HepG2 (cell line): ENCODE measurements at regions not wholly inside any gene's neighbourhood (a gene's known extent, or its start where the extent isn't known, plus 50 kb on each side); places are given as distances from the start of the nearest gene placed in this dataset.
A peak's percentile ranks its signal among the peaks of the same experiment; 100 is the strongest.

Source experiments
- ATAC-seq: fragments of 200-7000 bp; cut with Tn5 transposase; 3 replicates; pipeline ENCODE4 v1.9.1; 2020; ENCODE audit warnings: mild to moderate bottlenecking, moderate library complexity
- BruUV-seq: library from RNA; stranded (reverse); fragments of 400-500 nt; replicated peaks from 2 replicates; lab custom pipeline; 2021; lab: Mats Ljungman, UMichigan
- CTCF ChIA-PET: fragments of 300-600 bp; formaldehyde crosslinking; extraction: SDS; loops from one replicate; lab custom pipeline; 2021; ENCODE audit warnings: low total read pairs, inconsistent platforms, low intra/inter-chr PET ratio; lab: Yijun Ruan, JAX
- POLR2A ChIA-PET: fragments of 350-600 bp; sonication (Branson Sonifier 250); formaldehyde crosslinking; loops from one replicate; lab custom pipeline; 2020; ENCODE audit warnings: antibody characterized with exemption, inconsistent platforms; lab: Yijun Ruan, JAX
- DNase-seq: peaks from one replicate; pipeline ENCODE4 v3.0.0-alpha.2; 2015; ENCODE audit warnings: low spot score
- FAIRE-seq: peaks from 3 replicates; lab custom pipeline; 2011; peaks lifted over from hg19 to GRCh38; lab: Jason Lieb, UNC
- H2AFZ ChIP-seq: one replicate; pipeline ENCODE4 v1.6.1; 2011; ENCODE audit warnings: low read length, inconsistent platforms
- H3K27ac ChIP-seq: fragments of 300-600 bp; 3 replicates; pipeline ENCODE4 v1.8.0; 2011; ENCODE audit warnings: mixed run types, mild to moderate bottlenecking, mixed read lengths, low read length, inconsistent platforms; ENCODE audit not compliant: insufficient read depth; ENCODE audit errors: extremely low read length
- H3K27me3 ChIP-seq, 2 experiments: fragments of 200-600 bp in 1 of 2; 2 replicates in 1 of 2; 3 replicates in 1 of 2; pipeline versions ENCODE4 v1.6.0 to v1.8.0; 2011; ENCODE audit warnings: low read length in 2 of 2, mild to moderate bottlenecking in 2 of 2, moderate library complexity in 2 of 2, inconsistent platforms in 1 of 2; ENCODE audit not compliant: insufficient read depth in 2 of 2, control insufficient read depth in 1 of 2
- H3K36me3 ChIP-seq, 2 experiments: fragments of 200-600 bp in 1 of 2; replicated peaks in 1 of 2; 2 replicates in 1 of 2; 3 replicates in 1 of 2; pipeline versions ENCODE4 v1.5.1 to v1.8.0; 2011; ENCODE audit warnings: low read length in 2 of 2, inconsistent platforms in 1 of 2; ENCODE audit not compliant: insufficient read depth in 2 of 2, control insufficient read depth in 1 of 2
- H3K4me1 ChIP-seq: 2 replicates; pipeline ENCODE4 v1.5.1; 2012; ENCODE audit warnings: low read length, inconsistent platforms; ENCODE audit not compliant: insufficient read depth
- H3K4me2 ChIP-seq: 2 replicates; pipeline ENCODE4 v1.6.0; 2011; ENCODE audit warnings: low read depth, low read length, inconsistent platforms
- H3K4me3 ChIP-seq, 3 experiments: fragments of 200-600 bp in 1 of 3; sonication (generic), shearing (Covaris generic) in 1 of 3; replicated peaks in 1 of 3; 2 replicates each; pipeline ENCODE4 v1.5.1; 2011 to 2016; ENCODE audit warnings: low read length in 3 of 3, inconsistent platforms in 2 of 3, low read depth in 2 of 3, mild to moderate bottlenecking in 2 of 3, control low read depth in 1 of 3, mixed read lengths in 1 of 3; ENCODE audit not compliant: insufficient read depth in 1 of 3
- H3K79me2 ChIP-seq: one replicate; pipeline ENCODE4 v1.6.1; 2011; ENCODE audit warnings: low read length, inconsistent platforms; ENCODE audit not compliant: insufficient read depth
- H3K9ac ChIP-seq: 2 replicates; pipeline ENCODE4 v1.6.0; 2011; ENCODE audit warnings: mild to moderate bottlenecking, low read depth, low read length, inconsistent platforms; ENCODE audit not compliant: insufficient read depth
- H3K9me3 ChIP-seq: 2 replicates; pipeline ENCODE4 v1.5.1; 2012; ENCODE audit warnings: mild to moderate bottlenecking, low read length
- H4K20me1 ChIP-seq: 2 replicates; pipeline ENCODE4 v1.6.0; 2011; ENCODE audit warnings: inconsistent platforms, mild to moderate bottlenecking, low read length, moderate library complexity; ENCODE audit not compliant: insufficient read depth
- ATF1 ChIP-seq: IDR thresholded peaks from 2 replicates; pipeline ENCODE4 v1.6.1; 2016; ENCODE audit warnings: mild to moderate bottlenecking, control low read depth
- CSRNP2 ChIP-seq: sonication (generic); formaldehyde crosslinking; conservative IDR thresholded peaks from 2 replicates; pipeline ENCODE4 v1.8.0; 2022; ENCODE audit warnings: low read depth, missing genetic modification reagents
- FOSL1 ChIP-seq: sonication (generic); formaldehyde crosslinking; IDR thresholded peaks from 2 replicates; pipeline ENCODE4 v1.9.0; 2021; ENCODE audit warnings: missing genetic modification reagents, borderline replicate concordance
- HBP1 ChIP-seq: IDR thresholded peaks from 2 replicates; pipeline ENCODE4 v1.6.1; 2016; ENCODE audit warnings: low read depth, control low read depth
- HINFP ChIP-seq: sonication (generic); formaldehyde crosslinking; IDR thresholded peaks from 2 replicates; pipeline ENCODE4 v1.4.0; 2020; ENCODE audit warnings: low read depth, mild to moderate bottlenecking, missing genetic modification reagents
- MAFF ChIP-seq: IDR thresholded peaks from 2 replicates; pipeline ENCODE4 v1.6.1; 2011; ENCODE audit warnings: low read depth, low read length, improper control_type of control experiment
- MAFK ChIP-seq, 2 experiments: IDR thresholded peaks in 1 of 2; conservative IDR thresholded peaks in 1 of 2; 2 replicates each; pipeline ENCODE4 v1.6.1; 2011; ENCODE audit warnings: improper control_type of control experiment in 2 of 2, low read length in 2 of 2
- MLLT10 ChIP-seq: sonication (generic); formaldehyde crosslinking; IDR thresholded peaks from 2 replicates; pipeline ENCODE4 v1.4.0; 2020; ENCODE audit warnings: missing genetic modification reagents
- PREB ChIP-seq: sonication (generic); formaldehyde crosslinking; IDR thresholded peaks from 2 replicates; pipeline ENCODE4 v1.4.0; 2020; ENCODE audit warnings: missing genetic modification reagents
- PRPF4 ChIP-seq: fragments of 200-400 bp; formaldehyde crosslinking; IDR thresholded peaks from 2 replicates; pipeline ENCODE4 v1.6.1; 2016; ENCODE audit warnings: low read length, low read depth; ENCODE audit not compliant: poor library complexity, severe bottlenecking
- TAF15 ChIP-seq: fragments of 200-400 bp; formaldehyde crosslinking; IDR thresholded peaks from one replicate; pipeline ENCODE4 v1.6.1; 2018; ENCODE audit warnings: mild to moderate bottlenecking, low read depth, low read length; ENCODE audit not compliant: poor library complexity, severe bottlenecking
- THAP7 ChIP-seq: sonication (generic); formaldehyde crosslinking; IDR thresholded peaks from 2 replicates; pipeline ENCODE4 v1.8.1; 2023; ENCODE audit warnings: mild to moderate bottlenecking, missing genetic modification reagents
- ZNF124 ChIP-seq: sonication (generic); formaldehyde crosslinking; IDR thresholded peaks from 2 replicates; pipeline ENCODE4 v1.4.0; 2020; ENCODE audit warnings: missing genetic modification reagents
- ZNF670 ChIP-seq: sonication (generic); formaldehyde crosslinking; IDR thresholded peaks from 2 replicates; pipeline ENCODE4 v1.8.0; 2022; ENCODE audit warnings: mild to moderate bottlenecking, missing genetic modification reagents, borderline replicate concordance
- ZSCAN22 ChIP-seq: sonication (generic); formaldehyde crosslinking; IDR thresholded peaks from 2 replicates; pipeline ENCODE4 v1.4.0; 2020; ENCODE audit warnings: mild to moderate bottlenecking, missing genetic modification reagents
- WGBS: methylation state at CpG from one replicate; pipeline ENCODE4 v1.1.6; 2017; ENCODE audit warnings: low lambda C conversion rate; 5-methylcytosine and 5-hydroxymethylcytosine counted together
- in situ Hi-C: cut with HindIII; loops from 2 replicates; pipeline ENCODE4 v1.10.0; 2017; ENCODE audit warnings: low pct_unique_long_range_greater_than_20kb; ENCODE audit not compliant: extremely low pct_ligation_motif_present
- intact Hi-C: fragments of 100-400 bp; cut with micrococcal nuclease; formaldehyde crosslinking; loops from one replicate; pipeline ENCODE4 v1.10.0; 2022; ENCODE audit not compliant: unreplicated experiment

GRCh38 chr2:8065191-8065590, 616.7 kb upstream of the ID2 start:
- Histone ChIP-seq H3K79me2 (no peaks in the 10 kb centered on the region), H2AFZ (no peak overlapping the region), H3K4me1 (no peaks in the 10 kb centered on the region), H3K4me3 (no peak overlapping the region), H3K36me3 (no peaks in the 10 kb centered on the region)
- intact Hi-C loops = no loop called here
- CTCF ChIA-PET = no interaction called here
- no peak for FAIRE-seq
- TF ChIP-seq MLLT10 (CRISPR knock-in tag) = no peak
- TF ChIP-seq HBP1 = no peak
- TF ChIP-seq MAFF = peak; percentile 55
- TF ChIP-seq TAF15 = no peak
- TF ChIP-seq ZSCAN22 (CRISPR knock-in tag) = no peak
- TF ChIP-seq HINFP (CRISPR knock-in tag) = no peak
- no peak for TF ChIP-seq PREB (CRISPR knock-in tag)
- no peak for TF ChIP-seq ZNF124 (CRISPR knock-in tag)
- no peak for TF ChIP-seq ATF1 (CRISPR knock-in tag)
- no peak for TF ChIP-seq PRPF4
- TF ChIP-seq FOSL1 = no peak
- TF ChIP-seq THAP7 (CRISPR knock-in tag) = no peak
- TF ChIP-seq CSRNP2 (CRISPR knock-in tag) = no peak
- no peak for TF ChIP-seq ZNF670
- peak; percentile 64 to 77 for TF ChIP-seq MAFK (conservative IDR thresholded peaks at IDR 0.05 in 1 of 2, IDR thresholded peaks at IDR 0.05 in 1 of 2; ENCODE audit: low read length in 2 of 2)
- TF ChIP-seq, all 625 proteins: peak for 2
- no peak overlapping the region for H3K4me2 ChIP-seq
- in situ Hi-C loops = no loop called here
- BruUV-seq = no TSS peak
- 69% methylated on average over 1 of the region's 1 CpG for WGBS
- H3K27ac ChIP-seq = no peak overlapping the region
- no peaks in the 10 kb centered on the region for H3K27me3 ChIP-seq
- no peak for ATAC-seq
- H3K9ac ChIP-seq = no peak overlapping the region
- DNase-seq = no peak
- H4K20me1 ChIP-seq = no peaks in the 10 kb centered on the region
- POLR2A ChIA-PET = no interaction called here
- H3K9me3 ChIP-seq = no peaks in the 10 kb centered on the region
